NCI-H146 treated with DMSO at 0.1 percent for 48 hours (cell line): ENCODE measurements at regions not wholly inside any gene's neighbourhood (a gene's known extent, or its start where the extent isn't known, plus 50 kb on each side); places are given as distances from the start of the nearest gene placed in this dataset.

ENCODE experiments used
- DNase-seq: peaks from one replicate; lab custom pipeline; 2025; ENCODE audit not compliant: unreplicated experiment; lab: John Stamatoyannopoulos, UW

- no peak for DNase-seq
These were observed 573.3 kb downstream of the PKHD1 start for GRCh38 chr6:51513891-51514747.

DNA sequence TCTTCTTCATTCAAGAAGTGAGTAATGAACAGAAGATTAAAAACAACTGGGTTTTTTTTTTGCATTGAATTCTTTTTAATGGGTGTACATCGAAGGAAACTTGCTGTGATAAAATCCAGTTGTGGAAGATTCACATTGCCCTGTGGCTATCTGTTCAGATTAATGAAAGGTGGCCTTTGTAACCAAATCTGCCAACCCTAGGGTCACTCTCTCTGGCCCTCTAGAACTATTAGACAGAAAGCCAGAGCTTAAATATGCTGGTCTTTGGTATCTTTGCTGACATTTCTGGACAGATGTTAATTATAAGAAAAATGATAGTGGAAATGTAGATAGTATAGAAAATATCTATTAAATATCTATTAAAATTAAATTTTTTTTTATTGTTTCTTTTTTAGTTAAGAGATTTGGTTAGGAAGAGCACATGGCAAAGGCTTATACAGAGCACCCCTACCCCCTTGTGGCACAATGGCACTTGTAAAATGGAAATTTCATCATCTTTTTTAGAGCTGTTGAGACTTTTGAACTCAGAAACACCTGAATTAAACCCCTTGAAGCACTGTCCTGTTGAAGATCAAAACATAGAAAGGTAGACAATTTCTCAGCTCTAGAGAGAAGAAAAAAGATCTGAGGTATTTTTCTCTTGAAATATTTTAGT, 572.5 kb downstream of the PKHD1 start:
- DNase-seq: no peak

DNA sequence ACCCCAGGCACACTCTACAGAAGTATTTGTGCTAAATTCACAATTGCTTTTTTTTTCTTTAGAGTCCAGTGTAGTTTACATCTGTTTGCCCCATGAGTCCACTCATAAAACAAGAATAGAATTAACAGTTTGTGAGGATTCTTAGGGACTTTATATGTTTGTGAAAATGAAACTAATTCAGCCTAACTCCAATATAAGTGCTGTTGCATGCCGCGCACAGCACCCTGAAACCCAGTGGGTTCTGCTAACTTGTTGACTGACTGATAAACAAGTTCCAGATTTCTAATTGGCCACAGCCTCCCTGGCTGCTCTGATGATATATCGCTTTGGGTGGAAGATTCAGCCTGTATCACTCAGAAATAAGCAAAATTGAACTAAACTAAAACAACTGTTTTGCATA, 561.4 kb downstream of the PKHD1 start:
- DNase-seq: no peak

DNA sequence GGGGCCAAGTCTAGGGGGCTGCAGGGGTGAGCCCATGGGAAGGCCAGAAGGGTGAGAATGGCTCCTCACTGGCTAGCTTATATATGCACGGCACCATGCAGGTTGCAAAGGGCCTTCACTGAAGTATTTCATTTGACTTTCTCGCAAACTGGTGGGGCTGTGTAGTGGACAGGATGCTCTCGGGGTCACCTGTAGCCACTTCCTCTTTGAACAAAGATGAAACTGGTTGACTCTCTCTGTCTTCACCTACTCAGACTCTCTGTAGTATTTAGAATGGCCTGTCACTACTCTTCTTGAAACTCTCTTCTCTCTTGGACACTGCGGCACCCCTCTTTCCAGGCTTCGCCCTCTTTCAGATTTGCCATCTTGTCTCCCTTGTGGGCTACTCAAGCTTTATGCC, 560.5 kb downstream of the PKHD1 start:
- no peak for DNase-seq

DNA sequence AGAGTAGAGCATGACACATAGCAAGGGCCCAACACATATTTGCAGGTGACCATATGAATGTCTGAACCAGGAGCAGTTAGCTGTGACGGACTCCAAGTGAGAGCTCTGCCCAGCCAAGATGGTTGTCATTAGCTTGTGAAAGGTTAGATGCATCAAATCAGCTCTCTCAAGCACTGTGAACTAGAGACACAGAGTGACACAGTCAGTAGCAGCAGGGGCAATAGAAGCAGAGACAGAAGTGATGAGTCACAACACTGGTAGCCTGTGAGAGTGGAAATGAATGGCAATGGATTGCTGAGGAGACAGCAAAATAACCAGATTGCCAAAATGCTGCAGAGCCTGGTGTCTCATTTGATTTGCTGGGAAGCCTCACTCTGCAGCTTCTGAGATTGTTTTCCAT, 558.9 kb downstream of the PKHD1 start:
- no peak for DNase-seq

- no peak for DNase-seq
These were observed 558.2 kb downstream of the PKHD1 start for GRCh38 chr6:51529240-51529639.

- no peak for DNase-seq
These were observed 555.8 kb downstream of the PKHD1 start for GRCh38 chr6:51531623-51532022.

DNA sequence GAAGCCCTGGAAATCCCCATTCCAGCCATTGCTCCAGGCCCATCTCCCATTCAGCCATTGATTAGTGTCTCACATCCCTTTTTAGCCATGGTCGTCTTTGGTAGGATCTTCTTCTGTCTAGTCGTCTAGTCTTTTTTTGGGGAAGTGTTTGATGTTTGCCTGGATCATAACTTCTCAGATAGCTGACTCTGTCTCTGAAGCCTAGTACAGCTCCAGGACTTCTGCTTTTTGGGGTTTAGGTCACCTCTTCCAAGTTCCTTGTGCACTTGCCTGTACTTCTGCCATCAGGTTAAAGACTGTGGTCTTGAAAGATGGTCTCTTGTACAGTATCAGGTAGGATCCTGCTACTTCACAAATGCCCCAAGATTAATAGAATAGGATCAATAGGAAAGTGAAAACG, 553.5 kb downstream of the PKHD1 start:
- DNase-seq: no peak

DNA sequence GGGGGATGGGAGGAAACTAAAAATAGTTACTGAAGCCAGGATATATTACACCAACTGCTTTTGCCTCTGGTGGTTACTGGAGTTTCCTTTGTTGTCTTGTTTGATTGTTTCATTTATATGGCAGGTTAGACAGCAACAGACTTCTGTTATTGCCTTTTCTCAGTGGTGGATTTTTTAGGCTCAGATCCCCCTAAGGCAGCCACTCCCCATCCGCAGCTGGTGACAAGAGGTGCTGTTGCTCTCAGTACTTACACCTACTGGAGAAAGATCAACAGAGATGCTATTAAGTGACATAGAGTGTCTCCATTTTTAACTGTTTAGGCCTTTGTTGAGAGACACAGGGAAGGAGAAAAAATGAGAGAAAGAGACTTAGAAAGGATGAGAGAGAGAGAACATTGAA, 552.1 kb downstream of the PKHD1 start:
- no peak for DNase-seq

- DNase-seq: no peak
These were observed 550.7 kb downstream of the PKHD1 start for GRCh38 chr6:51536728-51537127.

DNA sequence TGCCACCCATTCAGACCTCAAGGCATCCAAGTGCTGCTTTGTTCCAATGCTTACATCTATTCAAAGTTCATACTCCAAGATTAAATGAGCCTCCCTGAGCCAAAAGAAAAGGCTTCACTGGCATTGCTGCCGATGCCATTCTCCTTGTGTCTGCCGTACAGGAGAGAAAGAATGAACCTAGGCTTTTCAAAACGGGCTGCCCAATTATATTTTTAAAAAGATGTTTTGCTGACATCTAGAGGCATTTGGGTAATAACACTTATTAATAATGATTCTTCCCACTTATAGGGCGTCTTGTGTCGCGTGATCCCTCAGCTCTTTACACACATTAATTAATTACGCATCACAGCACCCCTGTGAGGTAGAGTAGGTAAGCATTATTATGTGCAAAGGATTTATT, 545.6 kb downstream of the PKHD1 start:
- peak; percentile 35 for DNase-seq

GRCh38 chr6:51542475-51542874, 544.9 kb downstream of the PKHD1 start:
- DNase-seq: no peak

DNA sequence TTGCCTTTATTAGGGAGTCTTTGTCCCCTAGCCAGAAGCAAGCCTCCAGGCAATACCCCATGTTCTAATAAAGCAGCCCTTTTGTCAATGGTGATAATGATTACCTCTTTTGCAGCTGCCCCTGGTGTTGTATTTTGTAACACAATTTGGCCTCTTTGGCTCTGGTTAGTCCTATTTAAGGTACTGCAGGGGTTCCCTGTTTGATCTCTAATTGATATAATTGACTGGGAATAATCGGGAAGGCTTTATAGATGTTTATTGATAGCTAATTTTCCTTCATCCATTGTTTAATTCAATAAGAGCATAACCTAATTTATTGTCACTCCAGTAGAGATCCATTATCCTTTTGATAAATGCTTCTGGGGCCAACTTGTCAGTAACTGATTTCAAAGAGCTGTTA, 537.2 kb downstream of the PKHD1 start:
- peak; percentile 74 for DNase-seq

- DNase-seq: no peak
These were observed 535.0 kb downstream of the PKHD1 start for GRCh38 chr6:51552435-51552834.

DNA sequence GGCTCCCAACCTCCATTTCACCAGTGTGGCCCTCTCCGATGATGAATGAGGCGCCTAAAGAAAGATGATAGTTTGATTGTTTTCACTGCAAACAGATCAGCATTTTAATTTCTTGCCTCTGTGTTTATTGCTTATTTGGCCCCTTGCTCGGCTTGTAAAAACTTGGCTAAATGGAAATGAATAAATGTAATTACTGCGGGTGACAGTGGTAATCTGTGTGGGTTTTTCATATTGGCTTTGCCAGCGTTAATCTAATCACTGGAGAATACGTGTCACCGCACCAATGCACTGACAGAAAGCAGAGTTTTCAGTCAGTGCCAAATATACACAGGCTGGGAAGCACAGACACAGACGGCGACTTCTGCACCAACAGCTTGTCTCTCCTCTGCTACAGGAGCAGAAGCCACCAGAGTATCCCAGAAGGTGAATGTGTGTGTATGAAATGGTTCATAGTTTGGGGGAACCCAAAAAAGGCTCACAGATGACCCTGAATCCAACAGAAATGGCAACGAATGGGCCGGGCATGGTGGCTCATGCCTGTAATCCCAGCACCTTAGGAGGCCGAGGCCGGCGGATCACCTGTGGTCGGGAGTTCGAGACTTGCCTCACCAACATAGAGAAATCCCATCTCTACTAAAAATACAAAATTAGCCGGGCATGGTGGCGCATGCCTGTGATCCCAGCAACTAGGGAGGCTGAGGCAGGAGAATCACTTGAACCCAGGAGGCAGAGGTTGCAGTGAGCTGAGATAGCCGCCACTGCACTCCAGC, 534.0 kb downstream of the PKHD1 start:
- no peak for DNase-seq

DNA sequence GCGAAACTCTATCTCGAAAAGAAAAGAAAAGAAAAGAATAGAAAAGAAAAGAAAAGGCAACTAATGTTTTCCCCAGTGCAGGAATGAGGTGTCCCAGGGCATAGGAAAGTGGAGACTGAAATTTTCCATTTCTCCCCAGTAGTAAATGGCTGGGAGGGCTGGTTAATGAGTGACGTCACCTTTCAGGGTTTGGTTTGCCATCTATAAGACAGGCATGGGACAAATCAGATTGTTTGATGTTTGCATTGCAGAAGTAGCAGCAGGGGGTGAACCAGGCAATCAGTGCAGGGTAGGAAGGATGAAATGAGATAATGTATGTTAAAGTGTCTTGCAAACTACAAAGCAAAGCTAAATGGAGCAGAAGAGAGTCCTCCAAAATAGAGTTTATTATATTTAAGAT, 533.4 kb downstream of the PKHD1 start:
- DNase-seq: no peak

- DNase-seq: peak; percentile 17
These were observed 528.4 kb downstream of the PKHD1 start for GRCh38 chr6:51559059-51559458.

DNA sequence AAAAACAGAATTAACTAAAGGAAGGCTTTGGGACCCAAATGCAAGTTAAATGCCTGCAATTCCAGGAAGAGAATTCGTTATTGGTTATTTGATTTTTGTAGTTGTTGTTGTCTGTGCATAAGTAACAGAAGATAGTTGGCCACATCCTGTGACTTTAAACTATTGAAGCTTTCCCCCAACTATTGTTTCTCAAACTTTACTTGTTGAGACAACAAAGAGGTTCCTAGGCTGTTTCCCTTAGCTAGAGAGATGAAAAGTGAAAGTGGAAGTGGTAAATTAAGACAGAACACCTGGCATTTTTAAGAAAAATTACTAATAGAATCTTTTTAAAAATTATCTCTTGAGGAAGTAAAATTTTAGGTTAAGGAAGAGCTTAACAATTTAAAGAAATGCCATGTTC, 525.2 kb downstream of the PKHD1 start:
- DNase-seq: no peak
